Activated CD8-positive, alpha-beta T cell treated with anti-CD3 and anti-CD28 coated beads for 36 hours (primary cell): ENCODE measurements at regions not wholly inside any gene's neighbourhood (a gene's known extent, or its start where the extent isn't known, plus 50 kb on each side); places are given as distances from the start of the nearest gene placed in this dataset.

Experiments
- ATAC-seq: fragments of 200-7000 bp; cut with Tn5 transposase; one replicate; pipeline ENCODE4 v1.10.0; 2021; ENCODE audit warnings: mild to moderate bottlenecking, moderate library complexity
- CTCF ChIA-PET: fragments of 350-600 bp; sonication (Branson Sonifier 250); formaldehyde crosslinking; loops from one replicate; lab custom pipeline; 2021; ENCODE audit warnings: antibody characterized with exemption; lab: Charles Lee
- POLR2A ChIA-PET: fragments of 350-600 bp; sonication (Branson Sonifier 250); formaldehyde crosslinking; loops from one replicate; lab custom pipeline; 2021; ENCODE audit warnings: antibody characterized with exemption; lab: Charles Lee
- DNase-seq: peaks from one replicate; pipeline ENCODE4 v3.0.0-alpha.2; 2020
- H3K27ac Mint-ChIP-seq: one replicate; pipeline ENCODE4 v1.8.0; 2021; ENCODE audit warnings: mild to moderate bottlenecking, mixed read lengths
- H3K27me3 Mint-ChIP-seq: one replicate; pipeline ENCODE4 v1.8.0; 2021; ENCODE audit warnings: mixed read lengths
- H3K36me3 Mint-ChIP-seq: one replicate; pipeline ENCODE4 v1.8.0; 2021; ENCODE audit warnings: low read depth, mixed read lengths
- H3K4me1 Mint-ChIP-seq: one replicate; pipeline ENCODE4 v1.8.0; 2021; ENCODE audit warnings: low read depth, mixed read lengths
- H3K4me3 Mint-ChIP-seq: one replicate; pipeline ENCODE4 v1.8.0; 2021; ENCODE audit warnings: mild to moderate bottlenecking, moderate library complexity, mixed read lengths
- H3K9me3 Mint-ChIP-seq: one replicate; pipeline ENCODE4 v1.8.0; 2021; ENCODE audit warnings: mixed read lengths
- CTCF ChIP-seq: fragments of 200-600 bp; IDR thresholded peaks from one replicate; pipeline ENCODE4 v1.8.0; 2022; ENCODE audit warnings: antibody characterized with exemption, mild to moderate bottlenecking
- intact Hi-C: fragments of 100-400 bp; cut with micrococcal nuclease; formaldehyde crosslinking; loops from one replicate; pipeline ENCODE4 v1.10.0; 2022

GRCh38 chr22:22403306-22403705 is 105.2 kb downstream of the ZNF280B start:
- no peak for DNase-seq

GRCh38 chr22:22403771-22404170 is 104.8 kb downstream of the ZNF280B start:
- intact Hi-C loops = no loop called here
- Mint-ChIP-seq H3K9me3 (no peaks in the 10 kb centered on the region), H3K27ac (no peak overlapping the region), H3K36me3 (no peaks in the 10 kb centered on the region), H3K27me3 (peaks cover 5% of the 10 kb centered on the region), H3K4me1 (no peaks in the 10 kb centered on the region), H3K4me3 (no peak overlapping the region)
- ChIA-PET CTCF (no interaction called here), POLR2A (no interaction called here)
- no peak for TF ChIP-seq CTCF
- ATAC-seq (no peak), DNase-seq (no peak)

More at GRCh38 chr22:22403306-22403705, 105.2 kb downstream of the ZNF280B start:
- Mint-ChIP-seq H3K27me3 (peaks cover 3% of the 10 kb centered on the region), H3K9me3 (no peaks in the 10 kb centered on the region), H3K4me1 (no peaks in the 10 kb centered on the region), H3K4me3 (no peak overlapping the region), H3K27ac (no peak overlapping the region), H3K36me3 (no peaks in the 10 kb centered on the region)
- intact Hi-C loops = no loop called here
- no peak for TF ChIP-seq CTCF
- ATAC-seq = no peak
- POLR2A ChIA-PET = no interaction called here
- CTCF ChIA-PET = no interaction called here

GRCh38 chr22:22404598-22405284 is 103.8 kb downstream of the ZNF280B start:
- H3K36me3 Mint-ChIP-seq = no peaks in the 10 kb centered on the region
- no peaks in the 10 kb centered on the region for H3K9me3 Mint-ChIP-seq
- H3K4me3 Mint-ChIP-seq = no peak overlapping the region
- H3K27me3 Mint-ChIP-seq = peaks cover 6% of the 10 kb centered on the region
- ChIA-PET POLR2A (no interaction called here), CTCF (no interaction called here)
- H3K4me1 Mint-ChIP-seq = no peaks in the 10 kb centered on the region
- no peak for ATAC-seq
- no peak overlapping the region for H3K27ac Mint-ChIP-seq
- TF ChIP-seq CTCF = no peak
- DNase-seq = no peak
- intact Hi-C loops = no loop called here

GRCh38 chr22:22406445-22407027 is 102.0 kb downstream of the ZNF280B start:
- Mint-ChIP-seq H3K27me3 (peaks cover 13% of the 10 kb centered on the region), H3K27ac (no peak overlapping the region), H3K4me1 (no peaks in the 10 kb centered on the region), H3K9me3 (no peaks in the 10 kb centered on the region), H3K36me3 (no peaks in the 10 kb centered on the region), H3K4me3 (no peak overlapping the region)
- ChIA-PET CTCF (interaction anchor here (1.3 kb wide), 1 partner anchor 57 kb away, joined by 4 read pairs; no protein-coding TSS in a partner anchor), POLR2A (no interaction called here)
- intact Hi-C loops = no loop called here
- DNase-seq = no peak
- no peak for TF ChIP-seq CTCF
- ATAC-seq = no peak

GRCh38 chr22:22407061-22407460 is 101.5 kb downstream of the ZNF280B start:
- Mint-ChIP-seq H3K9me3 (no peaks in the 10 kb centered on the region), H3K27ac (no peak overlapping the region), H3K36me3 (no peaks in the 10 kb centered on the region), H3K27me3 (peaks cover 17% of the 10 kb centered on the region), H3K4me3 (no peak overlapping the region), H3K4me1 (no peaks in the 10 kb centered on the region)
- TF ChIP-seq CTCF = no peak
- intact Hi-C loops = no loop called here
- ATAC-seq (no peak), DNase-seq (no peak)
- ChIA-PET POLR2A (no interaction called here), CTCF (interaction anchor here (1.3 kb wide), 1 partner anchor 58 kb away, joined by 4 read pairs; no protein-coding TSS in a partner anchor)
